Karpas-422 (cell line): ENCODE measurements at regions not wholly inside any gene's neighbourhood (a gene's known extent, or its start where the extent isn't known, plus 50 kb on each side); places are given as distances from the start of the nearest gene placed in this dataset.
"Not testable (repeated sequence)": the region's sequence is repeated elsewhere in the genome, so short reads cannot be mapped to it uniquely, and the experiment has no call there.

Experiments
- DNase-seq: peaks from one replicate; pipeline ENCODE4 v3.0.0-alpha.2; 2015
- H2AFZ ChIP-seq: fragments of 200-600 bp; sonication (generic); 2 replicates; pipeline ENCODE4 v1.6.1; 2014; ENCODE audit warnings: antibody characterized with exemption, low read length, mixed read lengths
- H3K27ac ChIP-seq: fragments of 200-600 bp; sonication (generic); 2 replicates; pipeline ENCODE4 v1.5.1; 2014; ENCODE audit warnings: mild to moderate bottlenecking, low read length, moderate library complexity
- H3K27me3 ChIP-seq: fragments of 200-600 bp; sonication (generic); 2 replicates; pipeline ENCODE4 v1.6.1; 2014; ENCODE audit warnings: low read length, mixed read lengths
- H3K36me3 ChIP-seq: fragments of 200-600 bp; sonication (generic); 2 replicates; pipeline ENCODE4 v1.6.1; 2014; ENCODE audit warnings: low read length, mixed read lengths; ENCODE audit not compliant: insufficient read depth
- H3K4me1 ChIP-seq: fragments of 200-600 bp; sonication (generic); 2 replicates; pipeline ENCODE4 v1.6.1; 2014; ENCODE audit warnings: mild to moderate bottlenecking, low read length, mixed read lengths
- H3K4me2 ChIP-seq: fragments of 200-600 bp; sonication (generic); 2 replicates; pipeline ENCODE4 v1.6.1; 2014; ENCODE audit warnings: low read length, low read depth, mild to moderate bottlenecking; ENCODE audit not compliant: poor library complexity, severe bottlenecking
- H3K4me3 ChIP-seq: fragments of 200-600 bp; sonication (generic); 2 replicates; pipeline ENCODE4 v1.5.1; 2014; ENCODE audit warnings: mild to moderate bottlenecking, antibody characterized with exemption, low read length, mixed read lengths
- H3K79me2 ChIP-seq: fragments of 200-600 bp; sonication (generic); 2 replicates; pipeline ENCODE4 v1.6.1; 2014; ENCODE audit warnings: mild to moderate bottlenecking, low read length, mixed read lengths
- H3K9ac ChIP-seq: fragments of 200-600 bp; sonication (generic); 2 replicates; pipeline ENCODE4 v1.6.0; 2014; ENCODE audit warnings: low read length
- H3K9me2 ChIP-seq: fragments of 200-600 bp; sonication (generic), shearing (Covaris generic); replicated peaks from 2 replicates; pipeline ENCODE4 v1.6.0; 2014; ENCODE audit warnings: mild to moderate bottlenecking, low read length, moderate library complexity; ENCODE audit not compliant: insufficient read depth
- H3K9me3 ChIP-seq: fragments of 300-700, 200-600 bp; sonication (generic); 2 replicates; pipeline ENCODE4 v1.6.1; 2014; ENCODE audit warnings: low read length, mixed read lengths
- H4K20me1 ChIP-seq: fragments of 200-600 bp; sonication (generic); 2 replicates; pipeline ENCODE4 v1.6.1; 2014; ENCODE audit warnings: mild to moderate bottlenecking, antibody characterized with exemption, low read length, low read depth; ENCODE audit not compliant: insufficient read depth

- not testable (repeated sequence) for H3K27me3 ChIP-seq, H4K20me1 ChIP-seq, H3K4me3 ChIP-seq, H3K36me3 ChIP-seq, H3K9me2 ChIP-seq, H2AFZ ChIP-seq, H3K4me1 ChIP-seq, H3K79me2 ChIP-seq, H3K9ac ChIP-seq, H3K27ac ChIP-seq, DNase-seq, H3K4me2 ChIP-seq
- H3K9me3 ChIP-seq, result peaks cover 65% of the 10 kb centered on the region
Observed at GRCh38 chr9:40930426-40930825, 198.1 kb downstream of the FOXD4L6 start.

GRCh38 chr9:40929488-40929845 is 199.0 kb downstream of the FOXD4L6 start:
- H3K27ac ChIP-seq, DNase-seq, H3K27me3 ChIP-seq, H3K9ac ChIP-seq, H3K79me2 ChIP-seq, H4K20me1 ChIP-seq, H3K36me3 ChIP-seq, H2AFZ ChIP-seq, H3K4me2 ChIP-seq, H3K4me1 ChIP-seq, H3K9me2 ChIP-seq, H3K4me3 ChIP-seq: not testable (repeated sequence)
- peaks cover 70% of the 10 kb centered on the region for H3K9me3 ChIP-seq

- no peaks in the 10 kb centered on the region for H3K4me1 ChIP-seq
- peaks cover 70% of the 10 kb centered on the region for H3K9me3 ChIP-seq
- no peak overlapping the region for H3K27ac ChIP-seq
Observed at GRCh38 chr9:40928803-40929487, 199.5 kb downstream of the FOXD4L6 start.

GRCh38 chr9:40927851-40928802 is 200.4 kb downstream of the FOXD4L6 start:
- Histone ChIP-seq H4K20me1 (no peaks in the 10 kb centered on the region), H3K27ac (no peak overlapping the region), H3K4me2 (no peak overlapping the region), H3K36me3 (no peaks in the 10 kb centered on the region), H3K9me2 (no peaks in the 10 kb centered on the region), H3K27me3 (no peaks in the 10 kb centered on the region), H3K4me3 (no peak overlapping the region), H3K79me2 (no peaks in the 10 kb centered on the region), H3K9me3 (peaks cover 74% of the 10 kb centered on the region), H3K9ac (no peak overlapping the region), H3K4me1 (no peaks in the 10 kb centered on the region), H2AFZ (no peak overlapping the region)
- peak; percentile 38 for DNase-seq

More at GRCh38 chr9:40928803-40929487, 199.5 kb downstream of the FOXD4L6 start:
- H4K20me1 ChIP-seq, result no peaks in the 10 kb centered on the region
- no peak overlapping the region; the same call in 1 of the 2 replicates for H3K4me3 ChIP-seq
- no peaks in the 10 kb centered on the region for H3K79me2 ChIP-seq
- no peak overlapping the region for H3K9ac ChIP-seq
- H3K36me3 ChIP-seq, result no peaks in the 10 kb centered on the region
- H3K9me2 ChIP-seq, result no peaks in the 10 kb centered on the region
- H3K4me2 ChIP-seq, result no peak overlapping the region
- H3K27me3 ChIP-seq, result no peaks in the 10 kb centered on the region
- peak; percentile 36 for DNase-seq
- no peak overlapping the region for H2AFZ ChIP-seq

- H3K36me3 ChIP-seq, result no peaks in the 10 kb centered on the region
- no peak overlapping the region for H3K9ac ChIP-seq
- H3K4me1 ChIP-seq, result no peaks in the 10 kb centered on the region
- no peaks in the 10 kb centered on the region for H3K27me3 ChIP-seq
- no peak for DNase-seq
- H3K9me2 ChIP-seq, result no peaks in the 10 kb centered on the region
- H2AFZ ChIP-seq, result no peak overlapping the region
- no peaks in the 10 kb centered on the region for H3K79me2 ChIP-seq
- no peak overlapping the region for H3K4me2 ChIP-seq
- no peak overlapping the region for H3K4me3 ChIP-seq
- no peaks in the 10 kb centered on the region for H4K20me1 ChIP-seq
- no peak overlapping the region for H3K27ac ChIP-seq
- H3K9me3 ChIP-seq, result peaks cover 78% of the 10 kb centered on the region
Observed at GRCh38 chr9:40927260-40927631, 201.2 kb downstream of the FOXD4L6 start.

GRCh38 chr9:40926404-40927259 is 201.8 kb downstream of the FOXD4L6 start:
- H3K9me3 ChIP-seq, result peaks cover 78% of the 10 kb centered on the region
- H3K4me3 ChIP-seq, result no peak overlapping the region

GRCh38 chr9:40925149-40925548 is 203.3 kb downstream of the FOXD4L6 start:
- Histone ChIP-seq H3K4me3 (no peak overlapping the region), H3K27ac (no peak overlapping the region), H3K4me1 (no peaks in the 10 kb centered on the region), H2AFZ (no peak overlapping the region), H3K9ac (no peak overlapping the region), H3K4me2 (no peak overlapping the region), H3K27me3 (no peaks in the 10 kb centered on the region), H3K79me2 (no peaks in the 10 kb centered on the region), H4K20me1 (no peaks in the 10 kb centered on the region), H3K9me2 (no peaks in the 10 kb centered on the region), H3K9me3 (peaks cover 68% of the 10 kb centered on the region), H3K36me3 (no peaks in the 10 kb centered on the region)
- peak; percentile 23 for DNase-seq

More at GRCh38 chr9:40926404-40927259, 201.8 kb downstream of the FOXD4L6 start:
- Histone ChIP-seq H2AFZ (no peak overlapping the region), H3K36me3 (no peaks in the 10 kb centered on the region), H3K27me3 (no peaks in the 10 kb centered on the region), H3K27ac (no peak overlapping the region), H3K4me1 (no peaks in the 10 kb centered on the region), H3K9me2 (no peaks in the 10 kb centered on the region), H4K20me1 (no peaks in the 10 kb centered on the region), H3K79me2 (no peaks in the 10 kb centered on the region), H3K9ac (no peak overlapping the region), H3K4me2 (no peak overlapping the region)
- peak; percentile 38 for DNase-seq

GRCh38 chr9:40916399-40916783 is 212.1 kb downstream of the FOXD4L6 start:
- not testable (repeated sequence) for H3K4me1 ChIP-seq, H3K4me2 ChIP-seq, H3K4me3 ChIP-seq, H3K9me2 ChIP-seq, H2AFZ ChIP-seq, H3K27me3 ChIP-seq, H3K36me3 ChIP-seq, DNase-seq, H4K20me1 ChIP-seq, H3K9ac ChIP-seq, H3K79me2 ChIP-seq, H3K27ac ChIP-seq
- peaks cover 49% of the 10 kb centered on the region for H3K9me3 ChIP-seq
